OCI-LY3 (cell line): ENCODE measurements at regions not wholly inside any gene's neighbourhood (a gene's known extent, or its start where the extent isn't known, plus 50 kb on each side); places are given as distances from the start of the nearest gene placed in this dataset.

Experiments
- CTCF ChIP-seq: fragments of 200-600, 300-600 bp; sonication (generic); IDR thresholded peaks from 2 replicates; pipeline ENCODE4 v1.5.1; 2014; ENCODE audit warnings: antibody characterized with exemption, low read length, low read depth
- EZH2phosphoT487 ChIP-seq: fragments of 200-600 bp; shearing (Covaris generic); IDR thresholded peaks from 2 replicates; pipeline ENCODE4 v1.6.1; 2018; ENCODE audit warnings: antibody characterized with exemption, mixed run types, low read depth

DNA sequence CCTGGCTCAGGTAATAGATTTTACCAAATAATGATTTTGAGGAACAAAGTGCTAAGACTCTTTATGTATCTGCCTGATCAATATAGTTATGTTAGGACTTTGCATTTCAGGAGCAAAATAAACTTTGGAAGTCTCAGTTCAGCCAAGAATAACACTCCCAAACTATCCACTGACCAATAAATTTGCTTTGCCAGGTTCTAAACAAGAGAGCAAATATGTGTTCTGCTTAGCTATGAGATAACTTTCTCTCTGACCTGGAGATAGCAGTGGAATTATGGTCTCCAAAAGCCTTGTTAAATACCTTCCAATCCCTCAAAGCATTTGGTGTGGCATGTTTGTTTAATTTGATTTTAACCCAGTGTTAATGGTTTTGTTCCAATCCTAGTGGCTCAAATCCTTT is 1541.1 kb downstream of the FAM181B start:
- no peak for TF ChIP-seq CTCF
- no peak for TF ChIP-seq EZH2phosphoT487
